Spleen (tissue), 11 donors: ENCODE measurements at regions not wholly inside any gene's neighbourhood (a gene's known extent, or its start where the extent isn't known, plus 50 kb on each side); places are given as distances from the start of the nearest gene placed in this dataset.

Experiments
- DNase-seq: peaks from one replicate; pipeline ENCODE4 v3.0.0-alpha.2; 2020
- H3K27ac ChIP-seq, 8 donors: fragments of 200-600 bp; sonication (generic) in 7 of 8; 1 replicate in 4 of 8; 2 replicates in 4 of 8; pipeline versions ENCODE4 v1.5.0 to v1.8.0; 2016 to 2021; ENCODE audit warnings: inconsistent platforms in 4 of 8, mild to moderate bottlenecking in 4 of 8, moderate library complexity in 1 of 8
- H3K27me3 ChIP-seq, 7 donors: fragments of 200-600 bp; sonication (generic) in 6 of 7; replicated peaks in 1 of 7; 1 replicate in 4 of 7; 2 replicates in 3 of 7; pipeline versions ENCODE4 v1.5.0 to v1.8.0; 2016 to 2021; ENCODE audit warnings: inconsistent platforms in 3 of 7, mild to moderate bottlenecking in 1 of 7
- H3K36me3 ChIP-seq, 6 donors: fragments of 200-600 bp; sonication (generic) in 5 of 6; 1 replicate in 4 of 6; 2 replicates in 2 of 6; pipeline versions ENCODE4 v1.5.0 to v1.8.0; 2016 to 2021; ENCODE audit warnings: inconsistent platforms in 2 of 6
- H3K4me1 ChIP-seq, 6 donors: fragments of 200-600 bp; sonication (generic) in 5 of 6; 1 replicate in 3 of 6; 2 replicates in 3 of 6; pipeline versions ENCODE4 v1.5.0 to v1.8.0; 2016 to 2021; ENCODE audit warnings: inconsistent platforms in 3 of 6
- H3K4me3 ChIP-seq, 8 donors: fragments of 200-600 bp; sonication (generic) in 7 of 8; 1 replicate in 4 of 8; 2 replicates in 4 of 8; pipeline versions ENCODE4 v1.5.0 to v1.8.0; 2016 to 2021; ENCODE audit warnings: inconsistent platforms in 4 of 8, mild to moderate bottlenecking in 4 of 8, moderate library complexity in 2 of 8
- H3K9me3 ChIP-seq, 8 donors: fragments of 200-600 bp; sonication (generic) in 7 of 8; 1 replicate in 4 of 8; 2 replicates in 4 of 8; pipeline versions ENCODE4 v1.5.0 to v1.8.0; 2016 to 2021; ENCODE audit warnings: inconsistent platforms in 4 of 8
- CTCF ChIP-seq, 11 experiments: fragments of 200-600 bp in 7 of 11; fragments of 450-650 bp in 4 of 11; sonication (generic) in 4 of 11; IDR thresholded peaks in 8 of 11; conservative IDR thresholded peaks in 3 of 11; 1 replicate in 7 of 11; 2 replicates in 4 of 11; pipeline versions ENCODE4 v1.4.0 to v1.8.0; 2016 to 2021; ENCODE audit warnings: antibody characterized with exemption in 11 of 11, inconsistent platforms in 4 of 11, mild to moderate bottlenecking in 1 of 11
- POLR2A ChIP-seq, 3 donors: fragments of 450-650 bp; IDR thresholded peaks; one replicate each; pipeline ENCODE4 v1.5.1; 2017; ENCODE audit warnings: antibody characterized with exemption in 3 of 3, mild to moderate bottlenecking in 1 of 3
- POLR2AphosphoS5 ChIP-seq, 3 donors: sonication (generic); formaldehyde crosslinking; IDR thresholded peaks; one replicate each; pipeline ENCODE4 v1.5.1; 2017; ENCODE audit warnings: antibody characterized with exemption in 3 of 3
- WGBS, 5 donors: extraction: QIAGEN DNeasy Blood & Tissue Kit in 3 of 5; methylation state at CpG; one replicate each; pipeline versions ENCODE4 v1.1.5 to v1.1.7; 2013 to 2018; 5-methylcytosine and 5-hydroxymethylcytosine counted together
- intact Hi-C: fragments of 100-400 bp; cut with DNase I; formaldehyde crosslinking; loops from one replicate; pipeline ENCODE4 v1.15.0; 2023; ENCODE audit warnings: low total_unique reads
- donor health status: healthy with polysubstance abuse.
- donor health status: DM: no; HTN: no; CAD: no; lungs with moderate emphysema.
- donor health status: DM: no; HTN: no; CAD: no.
- donor health status: Bipolar disorder and iron deficiency.
- donor health status: healthy.
- donor health status: DM: no; HTN: no; CAD: no.
- donor health status: DM: yes; HTN: yes; CAD: no.

GRCh38 chrX:71000139-71000538, 68.0 kb downstream of the SNX12 start:
- DNase-seq, result no peak
- H3K27me3 ChIP-seq, result no peaks in the 10 kb centered on the region
- no peak overlapping the region for H3K4me3 ChIP-seq
- no peak for TF ChIP-seq POLR2A (IDR thresholded peaks at IDR 0.05)
- TF ChIP-seq POLR2AphosphoS5 (IDR thresholded peaks at IDR 0.05), result no peak
- TF ChIP-seq CTCF (IDR thresholded peaks at IDR 0.05 in 8 of 11, conservative IDR thresholded peaks at IDR 0.05 in 3 of 11), result no peak
- H3K4me1 ChIP-seq, result no peaks in the 10 kb centered on the region
- no peak overlapping the region for H3K27ac ChIP-seq
- WGBS, 5 donors, result 58 to 92% (median 87%) methylated on average over 1 of the region's 1 CpG
- H3K9me3 ChIP-seq, result no peaks in the 10 kb centered on the region
- intact Hi-C loops, result no loop called here
- no peaks in the 10 kb centered on the region for H3K36me3 ChIP-seq

GRCh38 chrX:70998411-70999027, 67.6 kb upstream of the SLC7A3 start:
- H3K27ac ChIP-seq, result no peak overlapping the region
- WGBS, 5 donors, result 23 to 44% (median 35%) methylated on average over 7 of the region's 7 CpGs
- no peaks in the 10 kb centered on the region for H3K27me3 ChIP-seq
- H3K36me3 ChIP-seq, result no peaks in the 10 kb centered on the region
- H3K9me3 ChIP-seq, result peaks cover 0 to 9% (median 0%) of the 10 kb centered on the region in 8 donors
- DNase-seq, result no peak
- no peaks in the 10 kb centered on the region for H3K4me1 ChIP-seq
- TF ChIP-seq CTCF (IDR thresholded peaks at IDR 0.05 in 8 of 11, conservative IDR thresholded peaks at IDR 0.05 in 3 of 11) (peak in 1 of 11 experiments; percentile 22), POLR2AphosphoS5 (IDR thresholded peaks at IDR 0.05) (no peak), POLR2A (IDR thresholded peaks at IDR 0.05) (no peak)
- no peak overlapping the region for H3K4me3 ChIP-seq
- intact Hi-C loops, result no loop called here

- H3K9me3 ChIP-seq, result peaks cover 0 to 22% (median 7%) of the 10 kb centered on the region in 8 donors
- intact Hi-C loops, result no loop called here
- H3K4me1 ChIP-seq, result no peaks in the 10 kb centered on the region
- no peak overlapping the region for H3K4me3 ChIP-seq
- TF ChIP-seq CTCF (IDR thresholded peaks at IDR 0.05 in 8 of 11, conservative IDR thresholded peaks at IDR 0.05 in 3 of 11) (no peak), POLR2A (IDR thresholded peaks at IDR 0.05) (no peak), POLR2AphosphoS5 (IDR thresholded peaks at IDR 0.05) (no peak)
- no peak for DNase-seq
- H3K27me3 ChIP-seq, result no peaks in the 10 kb centered on the region
- WGBS, 5 donors, result 79 to 95% (median 93%) methylated on average over 5 of the region's 5 CpGs
- H3K27ac ChIP-seq, result no peak overlapping the region
- H3K36me3 ChIP-seq, result no peaks in the 10 kb centered on the region
Observed at GRCh38 chrX:70995338-70995737, 64.4 kb upstream of the SLC7A3 start.

- H3K27me3 ChIP-seq, result no peaks in the 10 kb centered on the region
- no peak overlapping the region for H3K27ac ChIP-seq
- no peak overlapping the region for H3K4me3 ChIP-seq
- H3K36me3 ChIP-seq, result no peaks in the 10 kb centered on the region
- DNase-seq, result no peak
- peaks cover 0 to 12% (median 7%) of the 10 kb centered on the region in 8 donors for H3K9me3 ChIP-seq
- intact Hi-C loops, result no loop called here
- TF ChIP-seq POLR2A (IDR thresholded peaks at IDR 0.05), result no peak
- TF ChIP-seq POLR2AphosphoS5 (IDR thresholded peaks at IDR 0.05), result no peak
- no peak for TF ChIP-seq CTCF (IDR thresholded peaks at IDR 0.05 in 8 of 11, conservative IDR thresholded peaks at IDR 0.05 in 3 of 11)
- no peaks in the 10 kb centered on the region for H3K4me1 ChIP-seq
- WGBS, 5 donors, result 77 to 98% (median 82%) methylated on average over 7 of the region's 7 CpGs
Observed at GRCh38 chrX:70988425-70988824, 57.5 kb upstream of the SLC7A3 start.
